B cell (primary cell): ENCODE measurements at regions not wholly inside any gene's neighbourhood (a gene's known extent, or its start where the extent isn't known, plus 50 kb on each side); places are given as distances from the start of the nearest gene placed in this dataset.

Experiments used
- CTCF ChIP-seq: fragments of 200-600 bp; IDR thresholded peaks from one replicate; pipeline ENCODE4 v1.8.0; 2022; ENCODE audit warnings: antibody characterized with exemption, mild to moderate bottlenecking
- EZH2 ChIP-seq: IDR thresholded peaks from 2 replicates; pipeline ENCODE4 v1.6.1; 2012; ENCODE audit warnings: borderline replicate concordance, low read depth, mild to moderate bottlenecking, moderate library complexity, low read length; ENCODE audit not compliant: insufficient read depth, poor library complexity, severe bottlenecking

GRCh38 chr3:67831262-67831661 lies 176.8 kb upstream of the SUCLG2 start:
- TF ChIP-seq CTCF, result no peak
- TF ChIP-seq EZH2, result no peak
